ENCODE measurements at regions not wholly inside any gene's neighbourhood (a gene's known extent, or its start where the extent isn't known, plus 50 kb on each side); places are given as distances from the start of the nearest gene placed in this dataset.
"Not testable (repeated sequence)": the region's sequence is repeated elsewhere in the genome, so short reads cannot be mapped to it uniquely, and the experiment has no call there.

GRCh38 chr3:181609030-181609767 is 102.5 kb upstream of the SOX2 start:
- DNase-seq = no peak

- DNase-seq = no peak
Observed at GRCh38 chr3:181604267-181604666, 107.5 kb upstream of the SOX2 start.

GRCh38 chr3:181596126-181596525 is 115.6 kb upstream of the SOX2 start:
- no peak for DNase-seq

GRCh38 chr3:181590939-181591338 is 120.8 kb upstream of the SOX2 start:
- DNase-seq = not testable (repeated sequence)

GRCh38 chr3:181582619-181583018 is 129.1 kb upstream of the SOX2 start:
- DNase-seq = no peak

- DNase-seq = no peak
Observed at GRCh38 chr3:181581656-181582055, 130.1 kb upstream of the SOX2 start.

GRCh38 chr3:181578743-181579142 is 133.0 kb upstream of the SOX2 start:
- DNase-seq = no peak

GRCh38 chr3:181572432-181572831 is 139.3 kb upstream of the SOX2 start:
- no peak for DNase-seq

GRCh38 chr3:181570472-181570871 is 141.3 kb upstream of the SOX2 start:
- no peak for DNase-seq

- no peak for DNase-seq
Observed at GRCh38 chr3:181569356-181569940, 142.3 kb upstream of the SOX2 start.

- DNase-seq = no peak
Observed at GRCh38 chr3:181568693-181569092, 143.0 kb upstream of the SOX2 start.

GRCh38 chr3:181568248-181568647 is 143.5 kb upstream of the SOX2 start:
- no peak for DNase-seq

GRCh38 chr3:181567311-181568075 is 144.2 kb upstream of the SOX2 start:
- DNase-seq = no peak

- no peak for DNase-seq
Observed at GRCh38 chr3:181565416-181565815, 146.3 kb upstream of the SOX2 start.

GRCh38 chr3:181564222-181564621 is 147.5 kb upstream of the SOX2 start:
- DNase-seq = no peak

GRCh38 chr3:181561139-181562031 is 150.3 kb upstream of the SOX2 start:
- DNase-seq = no peak

GRCh38 chr3:181558870-181559269 is 152.9 kb upstream of the SOX2 start:
- DNase-seq = no peak

- DNase-seq = no peak
Observed at GRCh38 chr3:181555681-181556080, 156.0 kb upstream of the SOX2 start.

GRCh38 chr3:181554233-181554765 is 157.4 kb upstream of the SOX2 start:
- no peak for DNase-seq

- DNase-seq = no peak
Observed at GRCh38 chr3:181549266-181549665, 162.5 kb upstream of the SOX2 start.

- DNase-seq = no peak
Observed at GRCh38 chr3:181541414-181541813, 170.3 kb upstream of the SOX2 start.

- no peak for DNase-seq
Observed at GRCh38 chr3:181534781-181535221, 176.9 kb upstream of the SOX2 start.

- DNase-seq = no peak
Observed at GRCh38 chr3:181533811-181534210, 177.9 kb upstream of the SOX2 start.

Measured in stimulated activated CD4-positive, alpha-beta T cell treated with anti-CD3 and anti-CD28 coated beads, Interleukin-2, amount 100 ng/mL, for 24 hours (primary cell).